Effector CD8-positive, alpha-beta T cell (primary cell): ENCODE measurements at regions not wholly inside any gene's neighbourhood (a gene's known extent, or its start where the extent isn't known, plus 50 kb on each side); places are given as distances from the start of the nearest gene placed in this dataset.

ENCODE experiments used
- DNase-seq: peaks from one replicate; lab custom pipeline; 2025; lab: John Stamatoyannopoulos, UW

DNA sequence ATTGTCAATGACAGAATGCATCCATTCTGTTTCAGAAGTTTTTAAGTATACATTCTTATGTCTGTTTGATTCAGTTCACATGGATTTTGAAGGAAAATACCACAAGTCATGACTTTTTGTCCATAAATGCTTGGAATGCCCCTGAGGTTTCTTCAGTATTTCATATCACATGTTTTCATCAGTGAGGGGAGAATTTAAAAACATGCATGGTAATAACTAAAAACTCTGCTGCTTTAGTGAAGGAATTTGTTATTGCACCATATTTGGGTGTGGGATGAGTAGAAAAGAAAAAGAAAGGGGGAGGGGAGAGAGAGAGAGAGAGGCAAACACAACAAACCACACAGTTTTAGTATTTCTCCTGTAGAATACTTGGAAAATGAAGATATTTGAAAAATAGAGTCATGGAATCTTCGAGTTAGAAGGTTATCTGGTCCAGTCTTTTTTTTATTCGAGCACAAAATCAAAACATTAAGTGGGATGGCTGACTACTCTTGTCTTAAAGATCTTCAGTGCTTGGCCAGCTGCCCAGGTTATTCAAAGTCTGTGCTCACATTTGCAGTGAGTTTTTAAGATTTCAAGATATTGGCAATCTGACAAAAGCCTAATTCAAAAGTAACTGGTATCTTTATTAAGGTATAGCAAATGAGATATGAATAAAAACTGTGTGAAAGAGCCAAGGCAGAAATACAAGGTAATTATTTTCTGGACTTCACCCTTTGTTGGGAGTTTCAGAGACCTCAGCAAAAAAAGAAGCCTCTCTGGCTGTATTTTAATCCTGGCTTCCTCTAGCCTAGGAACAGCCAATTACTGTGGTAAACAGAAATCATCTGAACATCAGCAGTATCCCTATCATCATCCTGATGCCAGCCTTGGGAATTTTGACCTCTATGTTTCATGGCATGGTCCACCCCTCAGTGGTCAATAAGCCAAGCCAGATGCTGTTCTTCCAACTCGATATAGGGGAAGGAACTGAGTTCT is 687.9 kb upstream of the CITED2 start:
- DNase-seq: no peak

DNA sequence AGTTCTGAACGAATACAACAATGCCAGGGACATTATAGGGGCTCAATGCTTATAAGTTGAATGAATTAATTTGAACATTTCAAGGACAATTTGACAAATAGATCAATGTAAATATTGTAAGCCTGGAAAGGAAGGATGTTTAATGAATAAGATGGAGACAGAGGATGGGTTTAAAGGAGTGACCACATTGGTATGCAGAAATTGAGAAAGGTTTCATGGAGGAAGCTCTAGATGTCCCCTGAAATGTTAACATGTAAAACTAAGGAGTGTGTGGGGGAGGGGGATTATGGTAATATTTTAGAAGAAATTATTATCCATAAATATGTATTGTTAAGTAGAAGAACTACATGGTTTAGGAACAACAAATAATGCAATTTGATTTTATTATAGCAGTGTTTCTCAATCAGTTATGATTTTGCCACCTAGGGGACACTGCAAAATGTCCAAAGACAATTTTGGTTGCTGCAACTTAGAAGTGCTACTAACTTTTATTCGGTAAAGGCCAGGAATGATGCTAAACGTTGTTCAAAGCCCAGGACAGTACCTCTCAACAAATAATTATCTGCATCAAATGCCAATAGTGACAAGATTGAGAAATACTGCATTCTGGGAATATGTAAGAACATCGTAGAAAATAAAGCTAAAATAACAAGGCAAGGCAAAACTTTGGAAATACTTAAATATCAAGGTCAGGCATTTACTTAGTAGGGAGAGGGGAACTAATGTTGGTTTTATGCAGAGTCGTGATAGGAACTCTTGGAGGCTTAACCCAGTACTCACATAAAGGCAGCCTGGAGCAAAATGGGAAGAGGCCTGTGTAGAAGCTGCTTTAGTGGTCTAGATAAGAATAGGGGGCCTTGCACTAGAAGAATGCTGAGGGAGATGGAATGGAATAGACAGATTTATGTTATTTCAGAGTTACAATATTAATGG is 686.9 kb upstream of the CITED2 start:
- DNase-seq: no peak

GRCh38 chr6:140059947-140060346 is 685.5 kb upstream of the CITED2 start:
- no peak for DNase-seq

DNA sequence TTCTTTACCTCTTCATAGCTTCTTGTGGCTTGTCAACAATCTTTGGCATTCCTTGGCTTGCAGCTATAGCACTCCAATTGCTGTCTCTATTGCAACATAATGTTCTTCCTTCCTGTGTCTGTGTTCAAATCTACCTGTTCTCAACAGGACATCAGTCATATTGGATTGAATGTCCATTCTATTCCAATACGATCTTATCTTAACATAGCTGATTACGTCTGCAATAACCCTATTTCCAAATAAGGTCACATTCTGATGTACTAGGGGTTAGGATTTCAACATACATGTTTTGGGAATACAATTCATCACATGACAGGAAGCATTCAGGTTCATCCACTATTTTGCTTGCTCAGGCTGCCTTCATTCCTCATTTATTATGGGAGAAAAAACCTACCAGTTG is 684.4 kb upstream of the CITED2 start:
- no peak for DNase-seq

DNA sequence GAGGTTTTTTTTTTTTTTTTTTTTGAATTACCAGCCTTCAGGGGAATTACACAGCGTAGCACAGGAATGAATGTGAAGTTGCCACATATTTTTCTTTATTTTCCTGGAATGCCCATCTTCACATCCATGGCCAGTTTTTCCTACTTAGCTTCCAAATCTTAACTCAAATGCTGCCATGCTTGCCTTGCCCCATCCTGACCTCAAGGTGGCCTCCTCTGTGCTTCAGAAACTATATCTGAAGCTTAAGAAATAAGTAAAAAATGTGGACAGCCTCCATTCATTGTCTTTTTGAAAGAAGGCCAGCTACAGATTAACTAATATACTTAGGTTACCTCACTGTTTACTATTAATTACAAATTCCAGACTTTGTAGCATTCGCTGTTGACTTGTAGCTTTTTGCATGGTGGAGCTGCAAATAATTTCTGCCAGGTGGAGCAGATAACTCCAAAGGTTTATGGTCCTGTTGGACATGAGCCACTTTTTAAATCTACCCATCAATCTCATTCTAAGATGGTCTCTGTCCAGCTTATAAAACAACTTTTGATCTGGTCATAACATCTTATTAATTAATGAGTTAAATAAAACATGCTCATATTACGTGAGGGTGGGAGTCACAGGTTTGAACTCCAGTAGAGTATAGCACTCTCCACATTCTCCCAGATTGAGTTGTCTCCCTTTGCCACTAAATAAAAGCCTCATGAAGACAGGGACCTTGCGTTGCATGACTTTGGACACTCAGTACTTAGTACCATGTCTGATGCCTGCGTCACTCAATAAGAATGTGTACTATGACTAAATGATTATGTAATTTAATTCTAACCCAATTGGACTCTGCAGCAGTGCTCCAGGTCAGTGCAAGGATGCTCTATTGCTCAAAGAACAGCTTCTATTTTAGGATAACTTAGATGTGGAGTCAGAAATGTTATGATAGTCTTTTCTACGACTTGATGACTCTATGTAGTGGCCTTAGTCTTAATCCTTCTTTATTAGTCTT is 678.6 kb upstream of the CITED2 start:
- no peak for DNase-seq

- no peak for DNase-seq
Observed at GRCh38 chr6:140051521-140052512, 677.4 kb upstream of the CITED2 start.

DNA sequence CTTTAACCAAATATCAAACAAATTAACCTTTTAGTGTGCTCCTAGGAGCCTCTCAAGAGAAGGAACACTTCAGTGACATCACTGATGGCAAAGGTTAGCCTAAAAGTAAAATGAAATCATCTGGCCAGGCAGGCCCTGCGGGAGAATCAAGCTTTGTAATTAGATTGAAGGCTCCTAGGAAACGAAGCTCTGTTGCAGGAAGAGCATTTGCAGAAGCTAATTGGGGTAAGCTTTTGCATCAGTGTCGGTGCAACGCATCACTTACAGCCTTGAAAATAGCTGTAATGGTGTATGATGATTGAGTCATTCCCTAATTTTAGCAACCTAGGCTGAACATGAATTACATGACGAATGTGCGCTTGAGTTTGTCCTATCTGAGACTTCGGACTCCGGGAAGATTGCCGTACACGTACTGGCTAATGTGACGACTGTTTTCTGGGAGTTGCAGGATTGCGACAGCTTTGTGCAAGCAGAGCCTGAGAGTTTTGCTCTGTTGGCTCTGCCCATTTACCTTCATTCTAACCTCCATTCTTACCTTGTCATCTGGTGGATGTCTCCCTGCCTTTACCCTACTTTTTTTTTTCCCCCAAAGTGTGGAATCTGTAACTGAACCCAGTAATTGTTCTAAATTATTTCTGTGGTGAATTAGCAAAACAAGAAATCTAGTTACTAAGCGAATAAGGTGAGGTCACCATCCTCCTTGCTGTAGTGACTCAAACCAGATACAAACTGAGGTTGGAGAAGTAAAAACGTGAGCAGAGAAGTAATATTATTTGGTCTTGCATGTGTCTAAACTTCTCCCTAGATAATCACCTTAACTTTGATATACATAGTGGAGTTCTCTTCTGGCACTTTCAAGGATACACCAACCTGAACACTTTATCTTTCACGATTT is 675.9 kb upstream of the CITED2 start:
- no peak for DNase-seq

DNA sequence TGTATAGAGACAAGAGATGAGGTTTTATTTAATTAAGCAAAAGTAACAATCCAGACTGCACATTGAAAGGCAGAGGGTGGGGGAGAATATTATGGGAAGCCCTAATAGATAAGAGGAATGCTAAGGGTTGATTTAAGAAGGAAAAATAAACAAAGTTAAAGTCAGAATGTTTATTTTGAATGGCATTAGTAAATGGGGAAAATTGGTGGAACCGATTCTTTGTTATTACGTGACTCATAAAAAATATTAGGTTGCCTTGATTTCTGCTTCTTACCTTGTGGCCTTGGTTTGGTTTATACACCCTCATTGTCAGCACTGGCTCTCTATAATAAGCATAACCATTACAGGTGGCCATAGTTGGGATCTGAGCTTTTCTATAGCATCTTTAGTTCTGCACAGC is 674.8 kb upstream of the CITED2 start:
- no peak for DNase-seq

DNA sequence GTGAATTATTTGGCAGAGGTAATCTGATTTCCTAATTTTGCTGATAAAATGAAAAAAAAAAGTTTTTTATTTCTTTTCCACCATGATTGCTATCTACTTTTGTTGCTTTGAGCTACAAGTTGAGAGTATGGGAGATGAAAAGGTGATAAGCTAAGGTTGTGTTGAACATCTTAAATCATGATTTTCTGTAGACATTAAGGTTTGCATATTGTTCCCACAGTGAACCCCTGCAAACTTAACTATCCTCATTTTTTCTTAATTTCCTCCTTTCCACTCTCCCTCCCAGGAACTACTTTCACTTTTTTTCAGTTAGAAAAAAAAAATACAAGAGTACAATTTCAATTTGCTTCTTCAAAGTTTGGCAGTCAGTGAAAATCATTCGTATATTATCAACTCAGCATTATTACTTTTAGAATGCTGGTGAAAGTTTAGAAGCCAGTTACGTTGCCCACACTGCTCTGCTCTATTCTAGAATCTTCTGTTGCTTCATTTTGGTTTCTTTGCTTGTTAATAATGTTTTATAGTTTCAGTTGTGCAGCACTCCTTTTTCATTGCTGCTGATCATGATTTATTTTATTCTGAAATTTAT is 673.8 kb upstream of the CITED2 start:
- DNase-seq: no peak

- no peak for DNase-seq
Observed at GRCh38 chr6:140047321-140047720, 672.9 kb upstream of the CITED2 start.

DNA sequence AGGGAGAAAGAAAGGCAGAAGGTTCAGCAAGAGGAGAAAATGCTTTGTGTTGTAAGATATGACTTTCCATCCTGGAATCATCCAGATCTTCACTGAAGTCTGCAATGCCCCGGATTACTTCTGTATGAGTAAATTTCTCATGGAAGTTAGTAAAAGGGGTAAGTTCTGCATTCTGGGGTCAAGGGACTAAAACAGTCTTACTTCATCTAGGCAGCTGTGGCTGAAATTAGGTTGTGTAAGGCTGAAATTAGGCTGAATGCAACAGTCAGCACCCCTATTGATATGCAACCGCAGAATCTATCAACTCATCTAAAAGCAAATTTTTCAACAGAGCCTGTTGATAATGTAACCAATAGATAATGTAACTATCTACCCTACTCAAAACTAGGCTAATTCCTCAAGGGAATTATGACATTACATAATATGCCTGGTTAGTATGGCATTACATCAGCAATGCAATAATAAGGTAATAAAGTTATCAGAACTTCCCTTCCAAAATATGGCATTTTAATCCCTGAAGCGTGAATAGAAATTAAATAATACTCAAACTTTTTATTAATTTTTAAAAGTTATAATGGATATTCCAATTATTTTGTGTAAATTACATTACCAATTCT is 671.7 kb upstream of the CITED2 start:
- no peak for DNase-seq

DNA sequence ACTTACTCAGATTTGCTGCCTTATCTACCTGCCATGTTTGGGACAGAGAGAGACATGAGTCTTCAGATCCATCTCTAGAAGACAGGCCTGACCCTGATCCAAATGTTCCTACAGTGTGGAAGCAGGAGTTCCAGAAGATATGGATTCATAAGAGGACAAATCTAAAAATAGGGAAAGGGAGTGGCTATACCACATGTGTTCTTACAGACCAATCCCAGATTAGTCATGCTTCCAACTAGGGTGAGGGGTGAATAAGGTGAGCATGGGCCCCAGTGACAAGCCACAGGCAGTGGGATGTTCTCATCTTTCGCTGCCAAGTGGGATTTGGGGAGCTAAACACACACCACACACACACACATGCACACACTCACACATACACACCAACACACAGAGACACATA is 670.7 kb upstream of the CITED2 start:
- no peak for DNase-seq

DNA sequence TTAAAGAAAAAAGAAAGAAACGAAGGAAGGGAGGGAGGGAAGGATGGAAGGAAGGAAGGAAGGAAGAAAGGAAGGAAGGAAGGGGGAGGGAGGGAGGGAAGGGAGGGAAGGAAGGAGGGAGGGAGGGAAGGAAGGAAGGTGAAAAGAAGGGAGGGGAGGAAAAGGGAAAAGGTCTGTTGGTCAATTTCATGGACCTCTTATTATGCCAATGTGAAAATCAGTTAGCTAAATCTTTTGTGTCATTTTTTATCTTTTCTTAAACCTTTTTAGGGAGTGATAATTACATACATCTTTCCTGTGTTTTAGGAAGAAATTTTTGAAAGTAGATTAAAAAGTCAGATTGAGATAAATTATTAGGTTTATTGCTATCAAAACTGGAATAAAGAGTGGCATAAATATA is 670.2 kb upstream of the CITED2 start:
- no peak for DNase-seq

GRCh38 chr6:140043762-140044378 is 669.4 kb upstream of the CITED2 start:
- no peak for DNase-seq

DNA sequence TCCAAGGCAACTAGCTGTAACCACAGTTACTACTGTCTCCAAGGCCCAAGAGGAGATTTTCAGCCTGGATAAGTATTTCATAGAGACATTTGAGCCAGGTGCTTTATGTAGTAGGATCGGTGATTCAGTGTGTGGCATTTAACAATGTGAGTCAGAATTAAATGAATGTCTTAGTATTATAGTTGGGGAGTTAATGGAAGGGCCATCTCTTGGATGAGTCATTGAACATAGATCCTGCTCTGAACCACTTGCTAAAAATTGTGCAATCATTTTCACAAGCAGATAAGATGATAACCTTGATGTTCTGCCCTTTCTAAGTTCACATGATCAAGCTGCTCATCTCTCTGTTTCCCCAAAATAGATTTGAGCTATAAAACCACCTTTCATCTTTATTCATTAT is 668.9 kb upstream of the CITED2 start:
- no peak for DNase-seq

DNA sequence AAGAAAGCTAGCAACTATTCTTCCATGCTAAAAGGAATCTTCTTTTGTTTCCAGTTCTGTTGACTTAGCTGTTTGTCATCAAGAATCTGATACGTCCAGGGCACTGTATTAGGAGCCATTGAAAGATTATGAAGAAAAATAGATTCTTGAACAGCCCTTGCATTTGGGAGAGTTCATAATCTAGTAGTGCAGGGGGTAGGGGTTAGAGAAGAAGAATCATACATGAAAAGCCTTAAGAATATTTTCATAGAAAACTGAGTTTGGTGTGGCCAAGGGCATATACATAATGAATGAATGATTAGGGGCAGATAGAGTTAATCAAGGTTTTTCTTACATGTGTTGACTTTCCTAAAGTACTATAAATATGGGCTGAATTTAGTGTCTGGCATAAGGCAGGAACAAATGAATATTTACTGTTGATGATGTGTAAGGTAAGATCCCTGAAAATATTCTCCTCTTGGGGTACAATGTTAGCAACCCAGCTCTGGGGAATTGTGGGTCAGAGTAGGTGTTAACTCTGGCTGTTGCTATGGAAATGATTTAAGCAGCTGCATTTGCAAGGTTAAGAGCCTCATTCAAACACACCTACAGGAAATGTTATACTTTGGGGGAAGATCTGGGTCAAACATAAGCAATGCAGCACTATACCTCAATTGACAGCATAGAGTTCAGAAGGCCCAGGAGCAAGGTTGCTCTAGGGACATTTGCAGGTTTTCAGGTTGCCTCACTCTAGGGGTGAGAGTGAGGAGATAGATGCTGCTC is 667.3 kb upstream of the CITED2 start:
- no peak for DNase-seq

- DNase-seq: no peak
Observed at GRCh38 chr6:140041056-140041455, 666.6 kb upstream of the CITED2 start.
